ENCODE measurements at regions not wholly inside any gene's neighbourhood (a gene's known extent, or its start where the extent isn't known, plus 50 kb on each side); places are given as distances from the start of the nearest gene placed in this dataset.
A peak's percentile ranks its signal among the peaks of the same experiment; 100 is the strongest.

GRCh38 chrX:14398725-14399124 is 130.6 kb upstream of the GLRA2 start:
- TF ChIP-seq CTCF (IDR thresholded peaks at IDR 0.05) = no peak
- no peak for TF ChIP-seq POLR2A (IDR thresholded peaks at IDR 0.05)
- TF ChIP-seq POLR2AphosphoS5 (IDR thresholded peaks at IDR 0.05) = peak; percentile 15
